OCI-LY7 (cell line): ENCODE measurements at regions not wholly inside any gene's neighbourhood (a gene's known extent, or its start where the extent isn't known, plus 50 kb on each side); places are given as distances from the start of the nearest gene placed in this dataset.

ENCODE experiments used
- CTCF ChIP-seq: fragments of 200-600 bp; sonication (generic); conservative IDR thresholded peaks from 2 replicates; pipeline ENCODE4 v1.5.1; 2014; ENCODE audit warnings: mild to moderate bottlenecking, antibody characterized with exemption, low read length, moderate library complexity, mixed read lengths
- EZH2phosphoT487 ChIP-seq: fragments of 200-600 bp; sonication (generic); IDR thresholded peaks from 2 replicates; pipeline ENCODE4 v1.6.1; 2018; ENCODE audit warnings: low read depth, borderline replicate concordance, mild to moderate bottlenecking, mixed run types, antibody characterized with exemption, low read length, moderate library complexity, mixed read lengths

GRCh38 chr2:57313678-57314077 is 732.9 kb upstream of the VRK2 start:
- TF ChIP-seq EZH2phosphoT487 (no peak), CTCF (no peak)
